ENCODE measurements at regions not wholly inside any gene's neighbourhood (a gene's known extent, or its start where the extent isn't known, plus 50 kb on each side); places are given as distances from the start of the nearest gene placed in this dataset.

DNA sequence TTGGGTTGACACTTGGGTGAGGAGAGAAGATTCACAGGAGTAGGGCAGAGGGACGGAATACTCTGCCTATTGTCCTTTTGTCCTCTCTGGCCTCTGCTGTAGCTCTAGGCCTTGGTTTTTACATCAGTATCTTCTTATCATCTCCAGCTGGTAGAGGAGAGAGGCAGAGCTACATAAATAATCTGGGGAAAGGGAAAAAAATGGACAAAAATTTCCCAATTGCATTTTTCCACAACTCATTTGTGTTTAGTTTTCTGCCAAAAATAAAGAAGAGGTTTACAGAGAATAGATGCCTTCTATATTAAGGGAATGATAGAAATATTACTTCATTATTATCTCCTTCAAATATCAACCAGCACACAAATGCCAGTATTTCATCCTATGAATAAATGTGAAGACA lies 216.4 kb upstream of the P2RY1 start (continued):
- TF ChIP-seq IKZF2 (IDR thresholded peaks at IDR 0.05), result no peak

DNA sequence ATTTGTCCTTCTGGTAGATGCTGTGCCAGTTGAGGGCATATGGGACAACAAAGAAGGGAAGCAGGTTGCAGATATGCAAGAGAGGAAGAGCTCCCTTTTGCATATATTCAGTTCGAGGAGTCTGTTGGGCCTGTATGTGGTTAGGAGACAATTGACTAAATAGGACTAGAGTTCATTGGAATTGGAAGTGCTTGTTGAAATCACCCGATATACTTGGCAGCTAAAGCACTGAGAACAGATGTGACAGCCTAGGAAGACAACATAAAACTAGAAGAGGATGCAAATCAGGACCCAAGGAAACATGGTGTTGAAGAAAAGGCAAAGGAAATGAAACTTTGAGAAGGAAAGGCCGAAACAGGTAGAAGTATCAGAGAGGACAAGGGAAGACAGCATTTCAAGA lies 215.2 kb upstream of the P2RY1 start:
- no peak for TF ChIP-seq GABPA (IDR thresholded peaks at IDR 0.05; ENCODE audit: low read depth)
- TF ChIP-seq, protein P1, sequence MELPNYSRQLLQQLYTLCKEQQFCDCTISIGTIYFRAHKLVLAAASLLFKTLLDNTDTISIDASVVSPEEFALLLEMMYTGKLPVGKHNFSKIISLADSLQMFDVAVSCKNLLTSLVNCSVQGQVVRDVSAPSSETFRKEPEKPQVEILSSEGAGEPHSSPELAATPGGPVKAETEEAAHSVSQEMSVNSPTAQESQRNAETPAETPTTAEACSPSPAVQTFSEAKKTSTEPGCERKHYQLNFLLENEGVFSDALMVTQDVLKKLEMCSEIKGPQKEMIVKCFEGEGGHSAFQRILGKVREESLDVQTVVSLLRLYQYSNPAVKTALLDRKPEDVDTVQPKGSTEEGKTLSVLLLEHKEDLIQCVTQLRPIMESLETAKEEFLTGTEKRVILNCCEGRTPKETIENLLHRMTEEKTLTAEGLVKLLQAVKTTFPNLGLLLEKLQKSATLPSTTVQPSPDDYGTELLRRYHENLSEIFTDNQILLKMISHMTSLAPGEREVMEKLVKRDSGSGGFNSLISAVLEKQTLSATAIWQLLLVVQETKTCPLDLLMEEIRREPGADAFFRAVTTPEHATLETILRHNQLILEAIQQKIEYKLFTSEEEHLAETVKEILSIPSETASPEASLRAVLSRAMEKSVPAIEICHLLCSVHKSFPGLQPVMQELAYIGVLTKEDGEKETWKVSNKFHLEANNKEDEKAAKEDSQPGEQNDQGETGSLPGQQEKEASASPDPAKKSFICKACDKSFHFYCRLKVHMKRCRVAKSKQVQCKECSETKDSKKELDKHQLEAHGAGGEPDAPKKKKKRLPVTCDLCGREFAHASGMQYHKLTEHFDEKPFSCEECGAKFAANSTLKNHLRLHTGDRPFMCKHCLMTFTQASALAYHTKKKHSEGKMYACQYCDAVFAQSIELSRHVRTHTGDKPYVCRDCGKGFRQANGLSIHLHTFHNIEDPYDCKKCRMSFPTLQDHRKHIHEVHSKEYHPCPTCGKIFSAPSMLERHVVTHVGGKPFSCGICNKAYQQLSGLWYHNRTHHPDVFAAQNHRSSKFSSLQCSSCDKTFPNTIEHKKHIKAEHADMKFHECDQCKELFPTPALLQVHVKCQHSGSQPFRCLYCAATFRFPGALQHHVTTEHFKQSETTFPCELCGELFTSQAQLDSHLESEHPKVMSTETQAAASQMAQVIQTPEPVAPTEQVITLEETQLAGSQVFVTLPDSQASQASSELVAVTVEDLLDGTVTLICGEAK (IDR thresholded peaks at IDR 0.05; ENCODE audit: borderline replicate concordance), result no peak
- no peak for TF ChIP-seq RAD51 (IDR thresholded peaks at IDR 0.05)
- no peak for TF ChIP-seq ZBED1 (IDR thresholded peaks at IDR 0.05; ENCODE audit: borderline replicate concordance)
- TF ChIP-seq, protein P2, sequence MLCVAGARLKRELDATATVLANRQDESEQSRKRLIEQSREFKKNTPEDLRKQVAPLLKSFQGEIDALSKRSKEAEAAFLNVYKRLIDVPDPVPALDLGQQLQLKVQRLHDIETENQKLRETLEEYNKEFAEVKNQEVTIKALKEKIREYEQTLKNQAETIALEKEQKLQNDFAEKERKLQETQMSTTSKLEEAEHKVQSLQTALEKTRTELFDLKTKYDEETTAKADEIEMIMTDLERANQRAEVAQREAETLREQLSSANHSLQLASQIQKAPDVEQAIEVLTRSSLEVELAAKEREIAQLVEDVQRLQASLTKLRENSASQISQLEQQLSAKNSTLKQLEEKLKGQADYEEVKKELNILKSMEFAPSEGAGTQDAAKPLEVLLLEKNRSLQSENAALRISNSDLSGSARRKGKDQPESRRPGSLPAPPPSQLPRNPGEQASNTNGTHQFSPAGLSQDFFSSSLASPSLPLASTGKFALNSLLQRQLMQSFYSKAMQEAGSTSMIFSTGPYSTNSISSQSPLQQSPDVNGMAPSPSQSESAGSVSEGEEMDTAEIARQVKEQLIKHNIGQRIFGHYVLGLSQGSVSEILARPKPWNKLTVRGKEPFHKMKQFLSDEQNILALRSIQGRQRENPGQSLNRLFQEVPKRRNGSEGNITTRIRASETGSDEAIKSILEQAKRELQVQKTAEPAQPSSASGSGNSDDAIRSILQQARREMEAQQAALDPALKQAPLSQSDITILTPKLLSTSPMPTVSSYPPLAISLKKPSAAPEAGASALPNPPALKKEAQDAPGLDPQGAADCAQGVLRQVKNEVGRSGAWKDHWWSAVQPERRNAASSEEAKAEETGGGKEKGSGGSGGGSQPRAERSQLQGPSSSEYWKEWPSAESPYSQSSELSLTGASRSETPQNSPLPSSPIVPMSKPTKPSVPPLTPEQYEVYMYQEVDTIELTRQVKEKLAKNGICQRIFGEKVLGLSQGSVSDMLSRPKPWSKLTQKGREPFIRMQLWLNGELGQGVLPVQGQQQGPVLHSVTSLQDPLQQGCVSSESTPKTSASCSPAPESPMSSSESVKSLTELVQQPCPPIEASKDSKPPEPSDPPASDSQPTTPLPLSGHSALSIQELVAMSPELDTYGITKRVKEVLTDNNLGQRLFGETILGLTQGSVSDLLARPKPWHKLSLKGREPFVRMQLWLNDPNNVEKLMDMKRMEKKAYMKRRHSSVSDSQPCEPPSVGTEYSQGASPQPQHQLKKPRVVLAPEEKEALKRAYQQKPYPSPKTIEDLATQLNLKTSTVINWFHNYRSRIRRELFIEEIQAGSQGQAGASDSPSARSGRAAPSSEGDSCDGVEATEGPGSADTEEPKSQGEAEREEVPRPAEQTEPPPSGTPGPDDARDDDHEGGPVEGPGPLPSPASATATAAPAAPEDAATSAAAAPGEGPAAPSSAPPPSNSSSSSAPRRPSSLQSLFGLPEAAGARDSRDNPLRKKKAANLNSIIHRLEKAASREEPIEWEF (IDR thresholded peaks at IDR 0.05; ENCODE audit: insufficient replicate concordance, low read depth, low read length), result no peak
- no peak for TF ChIP-seq EED (IDR thresholded peaks at IDR 0.05; ENCODE audit: low read depth)
- TF ChIP-seq, protein P3, sequence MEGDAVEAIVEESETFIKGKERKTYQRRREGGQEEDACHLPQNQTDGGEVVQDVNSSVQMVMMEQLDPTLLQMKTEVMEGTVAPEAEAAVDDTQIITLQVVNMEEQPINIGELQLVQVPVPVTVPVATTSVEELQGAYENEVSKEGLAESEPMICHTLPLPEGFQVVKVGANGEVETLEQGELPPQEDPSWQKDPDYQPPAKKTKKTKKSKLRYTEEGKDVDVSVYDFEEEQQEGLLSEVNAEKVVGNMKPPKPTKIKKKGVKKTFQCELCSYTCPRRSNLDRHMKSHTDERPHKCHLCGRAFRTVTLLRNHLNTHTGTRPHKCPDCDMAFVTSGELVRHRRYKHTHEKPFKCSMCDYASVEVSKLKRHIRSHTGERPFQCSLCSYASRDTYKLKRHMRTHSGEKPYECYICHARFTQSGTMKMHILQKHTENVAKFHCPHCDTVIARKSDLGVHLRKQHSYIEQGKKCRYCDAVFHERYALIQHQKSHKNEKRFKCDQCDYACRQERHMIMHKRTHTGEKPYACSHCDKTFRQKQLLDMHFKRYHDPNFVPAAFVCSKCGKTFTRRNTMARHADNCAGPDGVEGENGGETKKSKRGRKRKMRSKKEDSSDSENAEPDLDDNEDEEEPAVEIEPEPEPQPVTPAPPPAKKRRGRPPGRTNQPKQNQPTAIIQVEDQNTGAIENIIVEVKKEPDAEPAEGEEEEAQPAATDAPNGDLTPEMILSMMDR (IDR thresholded peaks at IDR 0.05 in 2 of 3, conservative IDR thresholded peaks at IDR 0.05 in 1 of 3; ENCODE audit: control insufficient read depth in 2 of 3, extremely low read depth in 1 of 3, insufficient read depth in 1 of 3, low read depth in 3 of 3, low read length in 3 of 3), result no peak
- no peak for TF ChIP-seq FOXM1 (IDR thresholded peaks at IDR 0.05; ENCODE audit: low read depth, low read length)
- no peak for TF ChIP-seq NR2F1 (conservative IDR thresholded peaks at IDR 0.05)
- TF ChIP-seq RCOR1 (conservative IDR thresholded peaks at IDR 0.05; ENCODE audit: low read depth, low read length), result no peak
- no peak for TF ChIP-seq SREBF2 (IDR thresholded peaks at IDR 0.05; ENCODE audit: low read length)
- no peak for TF ChIP-seq STAT3 (IDR thresholded peaks at IDR 0.05; ENCODE audit: low read depth, low read length)
- no peak for TF ChIP-seq YY1 (IDR thresholded peaks at IDR 0.05; ENCODE audit: low read depth, low read length)
- Histone ChIP-seq H3K9me3 (replicated peaks; ENCODE audit: control insufficient read depth, insufficient read depth, low read length) (no peaks in the 10 kb centered on the region), H3K4me1 (ENCODE audit: control insufficient read depth, insufficient read depth, low read length) (no peaks in the 10 kb centered on the region), H3K79me2 (ENCODE audit: control insufficient read depth, insufficient read depth, low read length) (no peaks in the 10 kb centered on the region), H3K27ac (ENCODE audit: control insufficient read depth, insufficient read depth) (no peak overlapping the region), H2AFZ (ENCODE audit: control insufficient read depth, low read depth, low read length) (no peak overlapping the region), H3K36me3 (ENCODE audit: control insufficient read depth in 2 of 2, insufficient read depth in 2 of 2, low read length in 1 of 2) (no peaks in the 10 kb centered on the region), H4K20me1 (ENCODE audit: control insufficient read depth, insufficient read depth) (no peaks in the 10 kb centered on the region), H3K4me3 (no peak overlapping the region), H3K9ac (ENCODE audit: control insufficient read depth, insufficient read depth, low read length) (no peak overlapping the region), H3K4me2 (ENCODE audit: control insufficient read depth, insufficient read depth) (no peak overlapping the region), H3K27me3 (replicated peaks in 1 of 2; ENCODE audit: control insufficient read depth in 2 of 2, insufficient read depth in 2 of 2, low read length in 1 of 2) (no peaks in the 10 kb centered on the region)
- ChIA-PET RAD21 (ENCODE audit: unreplicated experiment) (no interaction called here), SMC1A (ENCODE audit: uncharacterized antibody, unreplicated experiment) (interaction anchor here (0.8 kb wide), 2 partner anchors 9 to 24 kb away, joined by 3 to 4 read pairs; no protein-coding TSS in a partner anchor), CTCF (interaction anchor here (1.1 kb wide), 1 partner anchor 13 kb away, joined by 3 read pairs; no protein-coding TSS in a partner anchor), POLR2A (no interaction called here)
- 49% methylated on average over 3 of the region's 3 CpGs for WGBS (ENCODE audit: insufficient coverage, insufficient replicate concordance, low lambda C conversion rate, missing lambda C conversion rate)
- ATAC-seq (no peak), FAIRE-seq (no peak), DNase-seq (ENCODE audit: low read depth, low spot score) (no peak)
- intact Hi-C loops (cut with micrococcal nuclease; ENCODE audit: unreplicated experiment), result no loop called here
- in situ Hi-C loops (cut with MboI), result no loop called here
- BruUV-seq (replicated peaks), result no TSS peak
